ENCODE measurements at regions not wholly inside any gene's neighbourhood (a gene's known extent, or its start where the extent isn't known, plus 50 kb on each side); places are given as distances from the start of the nearest gene placed in this dataset.

DNA sequence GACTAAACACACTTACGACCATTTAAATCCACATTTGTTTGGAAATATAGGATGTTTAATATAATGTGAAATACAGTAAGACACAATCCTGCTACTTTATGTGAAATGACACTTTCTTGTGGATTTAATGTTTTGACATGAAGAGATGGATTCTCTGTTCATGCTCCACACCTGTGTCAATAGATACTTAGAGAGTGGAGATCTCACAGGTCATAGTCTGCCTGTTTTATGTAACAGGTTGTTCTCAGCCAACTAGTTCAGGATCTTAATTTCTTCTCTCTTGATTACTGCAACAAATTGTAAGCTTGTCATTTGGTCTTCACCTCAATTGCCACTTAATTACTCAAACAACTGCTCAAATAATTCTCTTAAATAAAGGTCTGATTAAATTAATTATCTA, 1621.2 kb downstream of the PCDH7 start:
- no peak for DNase-seq

DNA sequence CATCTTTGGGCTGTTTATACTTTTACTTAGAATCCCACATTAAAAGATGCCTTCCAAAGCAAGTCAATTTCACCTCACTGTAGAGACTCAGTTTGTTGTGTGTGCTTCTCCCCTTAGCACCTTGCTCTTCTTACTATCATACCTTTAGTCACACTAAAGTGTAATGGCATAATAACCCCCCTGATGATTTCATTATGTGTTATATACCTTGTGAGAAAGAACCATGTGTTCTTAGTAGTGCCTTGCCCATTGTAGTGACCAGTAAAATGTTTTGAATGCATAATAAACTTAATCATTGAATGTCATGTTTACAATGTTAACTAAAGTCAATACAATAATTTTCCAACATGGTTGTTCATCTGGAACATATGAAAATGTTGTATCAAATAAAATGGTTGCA, 1621.9 kb downstream of the PCDH7 start:
- DNase-seq: no peak

DNA sequence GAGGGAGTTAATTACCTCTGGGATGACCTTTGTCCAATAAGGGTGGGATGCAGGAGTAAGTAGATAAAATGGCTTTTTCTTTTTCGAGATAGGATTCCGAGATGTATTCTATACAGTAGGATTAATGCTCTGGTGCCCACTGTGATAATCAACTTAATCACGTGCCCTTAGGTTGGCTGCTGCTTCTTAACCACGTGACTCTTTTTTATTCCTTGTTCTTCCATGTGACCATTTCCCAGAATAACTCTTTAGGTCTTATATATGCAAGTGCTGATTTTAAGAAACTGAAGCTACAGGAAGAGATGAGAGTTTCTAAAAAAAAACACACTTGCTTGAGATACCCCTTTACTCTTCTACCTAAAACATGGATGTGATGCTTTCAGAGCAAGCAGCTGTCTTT, 1628.9 kb downstream of the PCDH7 start:
- DNase-seq: no peak

DNA sequence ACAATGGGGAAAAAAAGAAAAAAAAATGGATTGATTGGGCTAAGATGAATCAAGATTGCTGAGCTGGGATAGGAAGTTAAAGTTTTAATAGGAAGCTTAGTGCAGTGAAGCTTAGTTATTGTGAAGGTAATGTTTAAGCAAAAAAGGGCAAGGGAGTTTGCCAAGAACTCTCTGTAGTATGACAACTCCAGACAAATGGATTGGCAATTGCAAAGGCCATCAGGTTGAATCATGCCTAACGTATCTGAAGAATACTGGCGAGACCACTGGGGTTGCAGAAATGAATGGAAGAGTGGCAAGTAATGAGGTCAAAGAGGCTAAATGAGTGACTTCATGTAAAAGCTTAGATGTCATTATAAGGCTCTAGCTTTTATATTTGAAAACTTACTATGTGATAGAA, 1654.0 kb downstream of the PCDH7 start:
- no peak for DNase-seq

DNA sequence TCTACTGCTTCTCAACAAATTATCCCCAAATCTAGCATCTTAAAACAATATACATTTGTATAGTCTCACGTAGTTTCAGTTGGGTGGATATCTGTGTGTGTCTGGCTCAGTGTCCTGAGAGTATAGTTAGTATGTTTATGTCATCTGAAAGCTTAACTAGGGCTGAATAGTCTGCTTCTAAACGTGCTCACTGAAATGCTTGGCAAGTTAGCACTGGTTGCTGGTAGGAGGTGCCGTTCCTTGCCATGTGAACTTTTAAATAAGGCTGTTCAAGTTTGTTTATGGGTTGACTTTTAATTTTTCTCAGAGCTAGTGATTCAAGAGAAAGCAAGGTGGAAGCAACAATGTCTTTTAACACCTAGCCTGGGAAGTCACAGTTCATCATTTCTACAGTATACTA, 1673.6 kb downstream of the PCDH7 start:
- no peak for DNase-seq

DNA sequence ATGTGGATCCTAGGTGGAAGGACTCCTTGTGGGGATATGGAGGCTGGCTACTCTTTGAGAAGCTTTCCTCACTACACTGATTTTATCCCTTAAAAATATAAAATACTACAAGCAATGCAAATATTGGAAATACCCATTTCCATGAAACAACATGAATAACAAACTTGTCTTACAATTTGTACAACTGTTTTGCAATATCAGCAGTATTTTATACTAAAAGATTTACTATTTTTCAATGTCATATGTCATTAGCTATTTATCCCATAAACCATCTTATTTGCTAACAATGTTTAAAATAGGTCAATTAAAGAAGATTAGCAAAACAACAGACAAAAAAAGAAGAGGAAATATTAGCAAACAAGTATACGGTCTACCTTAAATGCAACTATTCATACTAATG, 1674.1 kb downstream of the PCDH7 start:
- DNase-seq: no peak

DNA sequence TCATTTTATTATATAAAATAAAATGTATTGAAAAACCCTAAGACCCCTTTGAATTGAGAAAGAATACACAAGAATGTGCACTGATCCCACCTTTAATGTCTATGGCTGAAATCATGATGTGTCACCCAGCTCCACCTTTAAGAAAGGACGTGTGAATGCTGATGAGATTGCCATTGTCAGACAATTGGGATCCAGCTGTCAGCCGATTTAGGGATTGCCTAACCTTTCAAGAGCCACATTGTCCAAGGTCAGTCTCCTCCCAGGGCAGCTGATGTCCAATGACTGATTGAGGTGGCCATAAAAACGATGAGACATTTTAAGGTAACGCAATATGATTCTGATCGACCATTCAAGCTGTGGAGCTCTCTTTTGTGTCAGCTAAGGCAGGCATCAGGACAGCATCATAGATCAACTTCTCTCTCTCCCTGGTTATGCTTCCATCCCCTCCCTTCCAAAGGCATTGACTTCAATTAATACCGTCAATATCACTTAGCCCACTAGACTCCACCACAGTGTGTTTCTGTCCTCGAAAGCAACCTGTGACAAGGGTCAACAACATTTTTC, 1676.4 kb downstream of the PCDH7 start:
- DNase-seq: no peak

DNA sequence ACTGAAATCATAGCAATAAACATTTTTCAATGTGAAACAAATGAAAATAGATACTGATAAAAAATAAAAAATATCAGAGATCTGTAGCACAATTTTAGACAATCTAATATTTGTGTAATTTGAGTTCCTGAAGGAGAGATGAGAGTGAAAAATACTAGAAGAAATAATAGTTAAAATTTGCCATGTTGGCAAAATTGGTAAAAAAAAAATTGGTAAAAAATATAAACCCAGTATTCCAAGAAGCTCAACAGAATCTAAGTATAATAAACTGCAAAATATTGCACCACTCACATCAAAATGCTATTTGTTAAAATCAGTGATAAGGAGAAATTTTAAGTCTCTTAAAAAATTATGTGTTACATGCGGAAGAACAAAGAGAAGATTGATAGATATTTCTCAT, 1680.7 kb downstream of the PCDH7 start:
- no peak for DNase-seq

DNA sequence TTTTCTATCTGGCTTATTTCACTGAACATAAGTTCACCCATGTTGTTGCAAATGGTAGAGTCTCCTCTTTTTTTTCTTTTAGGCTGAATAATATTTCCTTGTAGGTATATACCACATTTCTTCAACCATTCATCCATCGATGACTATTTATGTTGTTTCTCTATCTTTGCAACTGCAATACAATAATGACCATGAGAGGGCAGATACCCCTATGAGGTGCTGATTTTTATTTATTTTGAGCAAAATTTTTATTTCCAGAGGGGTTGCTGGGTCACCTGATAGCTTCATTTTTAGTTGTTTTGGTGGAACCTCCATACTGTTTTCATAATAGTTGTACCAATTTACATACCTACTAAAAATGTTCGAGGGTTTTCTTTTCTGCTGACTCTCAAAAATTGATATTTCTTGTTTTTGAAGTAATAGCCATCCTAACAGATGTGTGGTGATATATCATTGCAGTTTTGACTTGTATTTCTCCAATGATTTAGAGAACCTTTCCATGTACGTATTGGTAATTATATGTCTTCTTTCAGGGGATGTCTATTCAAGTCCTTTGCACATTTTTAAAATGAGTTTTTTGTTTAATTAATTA, 1697.0 kb downstream of the PCDH7 start:
- no peak for DNase-seq

DNA sequence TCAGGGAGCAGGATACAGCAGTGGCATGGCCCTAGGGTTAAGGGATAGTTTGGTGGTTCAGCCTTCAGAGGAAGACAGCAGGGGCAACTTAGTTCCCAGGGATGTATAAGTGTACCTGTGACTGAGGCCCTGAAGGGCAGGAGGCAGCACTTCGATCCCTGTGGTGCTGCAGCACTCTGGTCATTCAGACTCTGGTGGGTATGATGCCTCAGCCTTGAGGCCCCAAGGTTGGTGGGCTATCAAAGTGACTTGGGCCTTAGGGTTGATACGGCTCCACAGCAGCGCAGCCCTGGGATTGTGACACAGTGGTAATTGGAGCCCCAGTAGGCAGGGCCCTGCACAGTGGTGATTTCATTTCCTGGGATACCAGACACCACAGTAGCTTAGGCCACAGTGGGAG, 1703.1 kb downstream of the PCDH7 start:
- no peak for DNase-seq

DNA sequence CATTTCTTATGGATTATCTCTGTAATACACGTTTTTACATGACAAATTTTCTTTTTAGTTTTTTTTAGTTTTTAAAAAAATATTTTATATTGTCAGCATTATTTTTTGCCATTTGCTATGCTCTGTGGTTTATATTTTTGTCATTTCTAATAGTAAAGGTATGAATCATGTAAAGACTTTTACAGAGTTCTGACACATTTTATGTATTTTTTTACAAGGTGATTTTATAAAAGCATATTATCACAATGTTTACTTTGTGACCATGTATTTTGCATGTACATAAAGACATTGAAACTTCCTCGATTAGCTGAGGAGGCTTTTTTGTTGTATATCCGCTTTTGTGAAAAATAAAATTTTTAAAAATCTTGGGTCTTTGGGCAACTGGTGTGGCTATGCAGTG, 1705.1 kb downstream of the PCDH7 start:
- DNase-seq: no peak

DNA sequence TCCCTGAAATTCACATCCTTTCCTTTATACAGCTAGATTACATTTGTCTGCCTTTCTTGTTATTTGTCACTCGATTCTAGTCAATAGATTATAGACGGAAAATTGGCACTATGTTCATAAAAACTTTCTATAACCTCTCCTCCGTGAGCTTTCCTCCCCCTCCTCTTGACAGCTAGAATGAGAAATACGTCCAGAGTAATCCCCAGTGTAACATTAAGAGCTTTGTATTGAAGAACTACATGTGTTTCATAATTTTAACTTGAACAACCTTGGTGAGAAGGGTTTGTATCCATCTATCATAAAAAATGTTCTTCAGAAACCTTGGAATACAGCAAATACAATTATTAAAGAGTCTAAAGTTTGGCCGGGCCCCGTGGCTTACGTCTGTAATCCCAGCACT, 1707.4 kb downstream of the PCDH7 start:
- DNase-seq: no peak

DNA sequence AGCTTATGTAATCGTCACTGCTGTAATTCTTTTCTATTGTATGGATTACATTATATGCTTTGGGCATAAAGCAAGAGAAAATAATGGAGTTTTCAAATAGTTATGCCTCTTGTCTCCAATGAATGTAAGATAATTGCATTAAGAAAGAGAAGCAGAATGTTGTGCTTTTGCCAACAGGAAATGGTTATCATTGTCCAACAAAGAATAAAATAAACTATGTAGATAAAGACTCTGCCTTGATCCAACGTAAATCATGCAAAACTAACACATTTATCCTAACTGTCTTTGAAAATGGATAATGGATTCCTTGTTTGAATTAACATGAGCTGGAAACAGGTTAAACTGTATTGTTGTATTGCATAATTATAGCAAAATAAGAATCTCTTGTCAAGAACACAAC, 1709.0 kb downstream of the PCDH7 start:
- DNase-seq: no peak

DNA sequence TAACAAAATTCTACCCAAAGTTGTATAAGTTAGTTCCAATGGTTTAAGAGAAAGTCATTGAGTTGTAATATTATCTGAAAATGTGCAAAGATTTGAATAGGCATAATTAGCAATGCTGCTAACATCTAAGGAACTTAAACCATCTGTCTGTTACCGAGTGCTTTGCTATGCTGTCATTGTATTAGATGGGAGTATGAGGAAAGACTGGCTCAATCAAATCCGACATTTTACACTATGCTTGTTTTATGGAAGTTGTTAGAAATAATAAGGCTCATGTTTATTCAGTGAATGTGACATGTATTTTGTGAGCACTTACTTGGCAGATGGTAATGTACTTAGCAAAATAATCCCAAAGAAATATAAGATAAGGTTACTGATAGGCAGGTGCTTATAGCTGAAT, 1715.1 kb downstream of the PCDH7 start:
- DNase-seq: no peak

DNA sequence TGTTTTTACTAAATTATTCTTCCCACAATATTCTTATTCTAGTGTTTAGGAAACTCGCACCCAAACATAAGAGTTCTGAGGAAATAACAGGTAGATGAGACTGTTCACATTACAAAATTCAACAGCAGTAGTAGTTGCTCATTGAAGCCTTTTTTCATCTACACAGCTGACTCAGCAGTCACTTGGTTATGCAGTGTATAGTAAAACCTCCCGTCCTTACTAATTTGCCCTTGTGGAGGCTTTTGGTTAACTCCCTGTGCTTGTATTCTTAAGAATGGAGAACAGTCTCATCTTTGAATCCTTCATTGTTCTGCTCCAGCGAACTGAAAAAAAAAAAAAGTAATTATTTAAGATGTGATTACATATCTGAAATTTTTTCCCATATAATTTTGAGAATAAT, 1716.6 kb downstream of the PCDH7 start:
- no peak for DNase-seq

DNA sequence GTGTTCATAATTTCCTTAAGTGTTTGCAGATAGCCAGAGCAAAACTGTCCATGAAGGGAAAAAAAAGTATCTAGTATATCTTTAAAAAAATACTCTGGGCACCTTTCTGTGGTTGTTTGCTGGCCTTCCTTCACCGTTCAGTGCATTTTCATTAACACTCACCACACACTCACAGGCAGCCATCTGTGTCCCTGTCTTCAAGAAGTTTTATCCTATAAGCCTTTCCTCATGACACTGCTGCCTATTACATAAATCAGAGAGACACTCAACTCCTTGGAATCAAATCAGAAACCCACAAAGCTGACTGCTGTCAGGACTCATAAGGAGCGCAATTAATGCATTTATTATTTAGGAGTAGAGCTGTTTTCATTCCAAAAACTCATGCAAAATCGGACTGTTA, 1720.2 kb downstream of the PCDH7 start:
- DNase-seq: peak; percentile 51

DNA sequence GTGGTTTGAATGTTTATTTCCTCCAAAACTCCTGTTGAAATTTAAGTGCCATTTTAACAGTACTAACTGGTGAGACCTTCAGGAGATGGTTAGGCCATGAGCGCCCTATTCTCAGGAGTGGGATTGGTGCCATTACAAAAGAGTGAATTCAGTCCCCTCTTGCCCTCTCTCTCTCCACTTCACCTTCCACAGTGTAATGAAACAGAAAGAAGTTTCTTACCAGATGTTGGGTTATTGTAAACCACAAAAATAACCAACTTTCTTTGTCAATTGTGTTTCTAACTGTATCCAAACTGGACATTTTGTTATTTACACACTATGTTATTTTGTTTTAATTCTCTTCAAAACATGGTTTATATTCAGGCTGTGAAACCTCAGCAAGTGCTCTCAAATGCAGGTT, 1734.3 kb downstream of the PCDH7 start:
- no peak for DNase-seq

DNA sequence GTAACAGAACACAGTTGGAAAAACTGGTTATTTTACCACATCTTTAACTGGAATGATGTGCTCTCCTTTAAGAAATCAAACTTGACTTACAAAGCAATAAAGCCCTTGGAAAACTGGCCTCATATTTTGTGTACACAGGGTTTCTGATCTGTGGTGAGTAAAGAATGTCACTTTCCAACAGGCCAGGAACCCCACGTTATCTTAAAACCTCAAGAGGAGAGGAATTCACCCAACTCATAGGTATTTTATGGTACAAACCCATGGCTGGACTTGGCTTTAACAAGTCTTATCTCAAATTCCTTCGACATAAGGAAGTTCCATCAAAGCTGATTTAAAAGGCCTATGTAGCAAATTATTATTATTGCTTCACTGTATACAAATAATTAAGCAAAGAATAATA, 1735.1 kb downstream of the PCDH7 start:
- DNase-seq: no peak

DNA sequence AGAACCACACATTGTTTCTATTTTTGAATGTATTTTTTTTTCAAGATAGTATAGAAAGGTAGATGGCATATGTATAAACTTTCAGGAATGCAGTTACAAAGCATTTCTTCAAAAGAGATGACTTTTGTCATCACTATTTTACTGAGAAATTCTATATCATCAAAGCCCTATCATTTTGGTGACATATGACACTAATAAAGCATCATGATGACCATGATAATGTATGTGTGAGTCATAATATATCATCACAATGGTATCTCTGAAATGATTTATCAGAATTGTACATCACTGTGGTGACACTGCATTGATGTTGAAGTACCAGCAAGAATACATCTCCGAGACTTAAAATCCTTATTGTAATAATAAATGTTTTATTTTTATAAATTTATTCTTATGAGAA, 1740.8 kb downstream of the PCDH7 start:
- DNase-seq: no peak

DNA sequence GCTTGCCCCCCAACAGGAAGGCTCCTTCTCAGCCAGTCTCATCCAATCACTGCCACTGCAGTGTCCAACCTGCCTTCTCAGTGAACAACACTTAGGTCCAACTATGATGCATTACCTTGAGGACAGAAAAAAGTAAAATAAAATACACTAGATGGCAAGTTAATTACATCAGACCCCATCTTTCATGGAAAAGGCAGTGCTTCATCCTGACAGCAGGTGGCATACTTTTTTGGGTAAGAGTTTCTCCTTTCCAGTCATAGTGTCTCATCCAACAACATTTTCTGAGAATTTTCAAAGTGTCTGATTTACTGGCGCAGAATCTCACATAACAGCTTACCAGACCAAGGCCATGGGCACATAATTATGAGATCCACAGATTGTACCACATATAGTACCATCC, 1742.8 kb downstream of the PCDH7 start:
- DNase-seq: no peak

DNA sequence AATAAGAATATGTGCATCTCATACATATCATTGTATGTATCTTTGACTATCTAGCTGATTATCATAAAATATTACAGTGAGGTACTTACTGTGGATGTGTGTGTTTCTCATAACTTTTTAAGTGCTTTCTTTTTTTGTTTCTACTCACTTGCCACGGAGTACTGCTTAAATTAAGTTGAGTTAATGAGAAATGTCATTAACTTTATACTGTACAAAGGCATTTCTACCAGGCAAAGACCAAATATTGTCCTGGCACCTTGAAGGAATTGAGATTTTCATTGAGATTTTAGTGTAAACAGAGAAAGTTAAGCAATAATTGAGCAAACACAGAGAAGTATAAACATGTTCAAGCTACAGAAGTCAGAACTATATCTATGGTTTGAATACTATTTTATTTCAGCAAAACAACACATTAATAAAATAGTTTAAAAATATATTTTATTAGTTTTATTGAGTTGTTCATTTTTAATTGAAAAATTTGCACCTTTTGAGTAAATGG, 1750.0 kb downstream of the PCDH7 start:
- DNase-seq: no peak

DNA sequence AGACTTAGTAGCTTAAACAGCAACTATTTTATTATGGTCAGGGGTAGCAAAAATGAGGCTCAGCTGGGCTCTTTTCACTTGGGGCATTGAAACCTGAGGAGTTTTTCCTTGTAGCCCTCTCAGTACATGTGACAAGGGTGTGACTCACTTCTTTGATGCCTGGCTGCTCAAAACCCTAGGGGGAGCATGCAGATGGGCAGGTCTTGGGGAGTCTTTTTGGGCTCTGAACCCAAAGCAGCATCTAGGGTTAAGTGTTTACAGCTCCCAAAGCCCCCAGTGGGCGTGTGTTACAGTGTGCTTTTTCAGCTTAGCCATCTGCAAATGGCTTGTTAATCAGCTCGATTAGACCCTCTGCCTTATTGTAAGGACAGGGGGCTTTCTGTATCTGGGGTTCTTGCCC, 1752.7 kb downstream of the PCDH7 start:
- DNase-seq: no peak

DNA sequence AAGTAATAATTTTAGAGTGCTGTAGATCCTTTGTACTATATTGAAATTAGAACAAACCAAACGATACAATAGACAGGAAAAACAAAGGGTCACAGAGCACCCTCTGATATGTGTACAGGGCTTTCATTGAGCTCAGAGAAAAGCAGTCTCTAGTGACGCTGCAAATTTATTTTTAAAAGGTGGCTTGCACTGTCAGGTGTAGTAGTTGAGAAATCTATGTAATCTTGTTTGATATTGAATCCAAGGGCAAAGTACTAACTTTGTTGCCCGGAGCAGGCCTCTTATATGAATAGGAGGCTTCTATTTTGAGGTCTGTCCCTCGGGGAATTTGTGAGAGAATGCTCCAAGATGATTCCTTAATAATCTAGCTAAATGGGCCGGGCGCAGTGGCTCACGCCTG, 1755.5 kb downstream of the PCDH7 start:
- DNase-seq: no peak

DNA sequence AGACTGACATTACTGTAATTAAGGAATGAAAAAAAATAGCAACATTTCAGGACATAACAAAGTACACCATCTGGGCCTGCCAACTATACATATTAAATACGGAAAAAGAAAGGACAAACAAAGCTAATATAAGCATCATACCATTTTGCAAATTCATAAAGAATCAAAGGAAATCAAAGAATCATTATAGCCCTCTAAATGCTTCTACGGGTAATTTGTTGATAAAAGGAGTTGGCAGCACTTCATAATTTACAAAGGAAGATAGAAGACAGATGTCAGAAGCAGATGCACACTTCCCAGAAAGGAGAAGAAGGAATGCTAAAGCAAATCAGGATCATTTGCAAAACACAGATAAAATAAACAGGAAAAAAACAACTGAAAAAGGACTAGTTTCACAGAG, 1757.3 kb downstream of the PCDH7 start:
- peak; percentile 46 for DNase-seq

DNA sequence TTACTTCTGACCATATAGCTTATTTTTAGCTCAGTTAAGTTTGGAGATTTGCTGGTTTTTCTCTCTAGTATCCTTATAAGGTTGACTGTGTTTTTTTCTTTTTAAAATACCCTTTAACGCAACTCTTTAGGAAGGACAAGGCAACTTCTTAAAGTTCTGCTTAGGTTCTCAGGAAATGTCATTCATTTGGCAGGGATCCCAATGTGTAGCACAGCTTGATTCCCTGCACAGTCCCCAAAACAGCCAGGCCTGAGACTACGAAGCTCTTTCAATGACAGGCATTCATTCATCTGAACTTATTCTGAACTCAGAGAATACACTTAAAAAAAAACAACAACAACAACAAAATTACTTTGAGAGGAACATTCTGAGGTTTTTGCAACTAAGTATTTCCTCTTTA, 1765.8 kb downstream of the PCDH7 start:
- DNase-seq: peak; percentile 23

Measured in eye (tissue), 1 donor.